ENCODE measurements at regions not wholly inside any gene's neighbourhood (a gene's known extent, or its start where the extent isn't known, plus 50 kb on each side); places are given as distances from the start of the nearest gene placed in this dataset.

DNA sequence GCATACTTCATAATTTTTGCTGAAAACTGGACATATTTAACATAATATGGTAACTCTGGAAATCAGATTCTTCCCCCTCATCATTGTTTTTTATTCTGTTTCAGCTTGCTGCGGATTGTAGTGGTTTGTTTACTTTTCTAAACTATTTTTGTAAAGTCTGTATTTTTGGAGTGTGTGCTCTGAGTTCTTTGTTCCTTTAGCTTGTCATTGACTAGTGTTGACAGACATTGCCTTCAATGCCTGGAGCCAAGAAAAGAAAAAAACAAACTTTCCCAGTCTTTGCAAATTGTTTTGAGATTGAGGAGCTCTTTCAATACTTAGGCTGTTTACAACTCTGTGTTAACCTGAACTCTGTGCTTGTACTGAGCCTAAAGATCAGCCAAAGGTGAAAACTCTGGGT is 137.3 kb upstream of the CEP126 start:
- H4K12ac ChIP-seq (ENCODE audit: low read depth, low read length): no peak overlapping the region
- WGBS (ENCODE audit: extremely low coverage, insufficient coverage, insufficient read length): no CpG with 5 or more reads among the region's 1 CpG
- no peak for DNase-seq

DNA sequence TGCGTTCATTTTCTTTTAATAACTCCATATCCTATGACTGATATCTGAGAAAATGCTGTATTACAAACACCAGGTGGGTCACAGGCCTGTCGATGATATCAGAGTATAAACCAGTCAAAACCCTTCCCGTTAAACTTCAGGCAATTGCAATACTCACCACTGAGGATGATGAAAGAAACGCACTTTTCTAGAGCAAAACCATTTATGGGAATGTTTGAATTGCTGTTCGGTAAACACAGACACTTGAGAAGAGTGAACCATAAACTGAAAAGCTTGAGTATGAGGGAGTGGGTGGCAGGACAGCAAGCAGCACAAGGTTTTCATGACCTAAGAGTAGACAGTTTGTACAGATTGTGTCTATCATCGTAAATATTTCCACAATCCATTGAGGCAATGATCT is 139.8 kb upstream of the CEP126 start:
- Histone ChIP-seq H3K14ac (ENCODE audit: low read length) (no peak overlapping the region), H2AK5ac (ENCODE audit: low read length) (no peak overlapping the region), H3K18ac (ENCODE audit: low read length) (no peak overlapping the region), H2BK12ac (ENCODE audit: low read length) (no peak overlapping the region), H3K23ac (ENCODE audit: low read length) (no peak overlapping the region), H3K4me2 (ENCODE audit: low read length) (no peak overlapping the region), H3K79me2 (ENCODE audit: control insufficient read depth, insufficient read depth, low read length, poor library complexity) (no peaks in the 10 kb centered on the region), H4K91ac (ENCODE audit: low read depth, low read length) (no peak overlapping the region), H3K4ac (ENCODE audit: low read depth, low read length) (no peak overlapping the region), H4K12ac (ENCODE audit: low read depth, low read length) (no peak overlapping the region), H3K9me3 (ENCODE audit: insufficient read depth, low read depth, low read length) (peaks cover 10% of the 10 kb centered on the region), H3K4me1 (ENCODE audit: control insufficient read depth in 1 of 2, insufficient read depth in 2 of 2, low read length in 2 of 2) (no peaks in the 10 kb centered on the region), H3K4me3 (ENCODE audit: low read depth, low read length) (no peak overlapping the region), H3K27ac (ENCODE audit: low read depth, low read length) (no peak overlapping the region), H2BK120ac (ENCODE audit: insufficient read depth, low read length, poor library complexity) (no peak overlapping the region), H2AFZ (ENCODE audit: insufficient read depth, low read length, poor library complexity) (no peak overlapping the region), H3K79me1 (ENCODE audit: low read length) (no peaks in the 10 kb centered on the region), H2BK5ac (ENCODE audit: low read depth, low read length, poor library complexity) (no peak overlapping the region), H3K36me3 (ENCODE audit: control insufficient read depth in 1 of 2, insufficient read depth in 2 of 2, low read length in 2 of 2) (no peaks in the 10 kb centered on the region), H3K9ac (ENCODE audit: low read length) (no peak overlapping the region), H4K8ac (ENCODE audit: low read depth, low read length) (no peak overlapping the region), H3K27me3 (ENCODE audit: insufficient read depth, low read length) (no peaks in the 10 kb centered on the region)
- DNase-seq: no peak
- no CpG with 5 or more reads among the region's 6 CpGs for WGBS (ENCODE audit: extremely low coverage, insufficient coverage, insufficient read length)

More for the DNA sequence above, 137.3 kb upstream of the CEP126 start:
- H3K4me2 ChIP-seq (ENCODE audit: low read length): no peak overlapping the region
- no peaks in the 10 kb centered on the region for H3K27me3 ChIP-seq (ENCODE audit: insufficient read depth, low read length)
- no peaks in the 10 kb centered on the region for H3K36me3 ChIP-seq (ENCODE audit: control insufficient read depth in 1 of 2, insufficient read depth in 2 of 2, low read length in 2 of 2)
- H4K8ac ChIP-seq (ENCODE audit: low read depth, low read length): no peak overlapping the region
- H2BK5ac ChIP-seq (ENCODE audit: low read depth, low read length, poor library complexity): no peak overlapping the region
- no peak overlapping the region for H4K91ac ChIP-seq (ENCODE audit: low read depth, low read length)
- no peak overlapping the region for H2AK5ac ChIP-seq (ENCODE audit: low read length)
- no peaks in the 10 kb centered on the region for H3K4me1 ChIP-seq (ENCODE audit: control insufficient read depth in 1 of 2, insufficient read depth in 2 of 2, low read length in 2 of 2)
- peaks cover 9% of the 10 kb centered on the region for H3K9me3 ChIP-seq (ENCODE audit: insufficient read depth, low read depth, low read length)
- no peak overlapping the region for H3K23ac ChIP-seq (ENCODE audit: low read length)
- H3K9ac ChIP-seq (ENCODE audit: low read length): no peak overlapping the region
- H3K79me2 ChIP-seq (ENCODE audit: control insufficient read depth, insufficient read depth, low read length, poor library complexity): no peaks in the 10 kb centered on the region
- H2AFZ ChIP-seq (ENCODE audit: insufficient read depth, low read length, poor library complexity): no peak overlapping the region
- no peak overlapping the region for H3K18ac ChIP-seq (ENCODE audit: low read length)
- H3K4me3 ChIP-seq (ENCODE audit: low read depth, low read length): no peak overlapping the region
- H2BK12ac ChIP-seq (ENCODE audit: low read length): no peak overlapping the region
- H3K4ac ChIP-seq (ENCODE audit: low read depth, low read length): no peak overlapping the region
- no peak overlapping the region for H3K27ac ChIP-seq (ENCODE audit: low read depth, low read length)
- no peak overlapping the region for H3K14ac ChIP-seq (ENCODE audit: low read length)
- H2BK120ac ChIP-seq (ENCODE audit: insufficient read depth, low read length, poor library complexity): no peak overlapping the region
- H3K79me1 ChIP-seq (ENCODE audit: low read length): no peaks in the 10 kb centered on the region

DNA sequence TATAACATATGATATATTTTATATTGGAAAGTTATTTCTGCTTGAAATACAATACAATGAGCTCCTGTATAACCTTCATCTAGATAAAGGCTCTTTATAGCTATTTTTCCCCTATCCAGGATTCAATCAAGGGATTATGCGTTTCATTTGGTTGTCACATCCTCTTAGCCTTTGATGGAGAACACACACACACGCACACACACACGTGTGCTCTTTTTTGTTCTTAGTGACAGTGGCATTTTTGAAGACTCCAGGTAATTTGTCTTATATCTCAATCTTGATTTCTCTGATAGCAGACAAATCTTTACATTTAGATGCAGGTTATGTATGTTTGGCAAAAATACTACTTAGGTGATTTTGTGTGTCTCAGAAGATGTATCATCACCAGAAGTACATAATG is 144.2 kb upstream of the CEP126 start:
- no peak overlapping the region for H3K27ac ChIP-seq (ENCODE audit: low read depth, low read length)
- WGBS (ENCODE audit: extremely low coverage, insufficient coverage, insufficient read length): no CpG with 5 or more reads among the region's 3 CpGs
- peaks cover 1% of the 10 kb centered on the region for H3K9me3 ChIP-seq (ENCODE audit: insufficient read depth, low read depth, low read length)
- no peak overlapping the region for H2AFZ ChIP-seq (ENCODE audit: insufficient read depth, low read length, poor library complexity)
- no peak overlapping the region for H4K12ac ChIP-seq (ENCODE audit: low read depth, low read length)
- H3K18ac ChIP-seq (ENCODE audit: low read length): no peak overlapping the region
- no peaks in the 10 kb centered on the region for H3K4me1 ChIP-seq (ENCODE audit: control insufficient read depth in 1 of 2, insufficient read depth in 2 of 2, low read length in 2 of 2)
- H3K79me2 ChIP-seq (ENCODE audit: control insufficient read depth, insufficient read depth, low read length, poor library complexity): no peaks in the 10 kb centered on the region
- H2BK5ac ChIP-seq (ENCODE audit: low read depth, low read length, poor library complexity): no peak overlapping the region
- no peak overlapping the region for H2BK120ac ChIP-seq (ENCODE audit: insufficient read depth, low read length, poor library complexity)
- no peak overlapping the region for H3K4me2 ChIP-seq (ENCODE audit: low read length)
- H2BK12ac ChIP-seq (ENCODE audit: low read length): no peak overlapping the region
- no peaks in the 10 kb centered on the region for H3K79me1 ChIP-seq (ENCODE audit: low read length)
- no peak overlapping the region for H3K4ac ChIP-seq (ENCODE audit: low read depth, low read length)
- no peak overlapping the region for H3K4me3 ChIP-seq (ENCODE audit: low read depth, low read length)
- no peak for DNase-seq
- no peak overlapping the region for H4K91ac ChIP-seq (ENCODE audit: low read depth, low read length)
- H2AK5ac ChIP-seq (ENCODE audit: low read length): no peak overlapping the region
- no peaks in the 10 kb centered on the region for H3K36me3 ChIP-seq (ENCODE audit: control insufficient read depth in 1 of 2, insufficient read depth in 2 of 2, low read length in 2 of 2)
- H3K27me3 ChIP-seq (ENCODE audit: insufficient read depth, low read length): no peaks in the 10 kb centered on the region
- no peak overlapping the region for H4K8ac ChIP-seq (ENCODE audit: low read depth, low read length)
- no peak overlapping the region for H3K23ac ChIP-seq (ENCODE audit: low read length)
- no peak overlapping the region for H3K9ac ChIP-seq (ENCODE audit: low read length)
- no peak overlapping the region for H3K14ac ChIP-seq (ENCODE audit: low read length)

DNA sequence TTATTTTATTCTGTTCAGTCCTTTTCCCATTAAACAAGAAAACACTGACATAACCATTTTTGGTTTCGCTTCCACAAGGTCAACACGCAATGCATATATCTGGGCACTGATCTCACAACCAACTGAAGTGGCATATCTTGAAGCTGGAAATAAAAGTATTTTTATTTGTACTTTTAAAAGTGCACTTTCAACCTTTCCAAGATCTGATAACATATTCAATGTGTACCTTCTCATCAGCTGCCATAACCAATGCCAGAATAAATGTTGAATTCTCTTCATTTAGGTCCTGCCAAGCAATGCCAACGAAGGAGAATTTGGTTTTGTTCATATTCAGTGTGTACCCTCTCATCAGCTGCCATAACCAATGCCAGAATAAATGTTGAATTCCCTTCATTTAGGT is 148.9 kb upstream of the CEP126 start:
- H2BK5ac ChIP-seq (ENCODE audit: low read depth, low read length, poor library complexity): no peak overlapping the region
- H3K4me2 ChIP-seq (ENCODE audit: low read length): no peak overlapping the region
- H3K9me3 ChIP-seq (ENCODE audit: insufficient read depth, low read depth, low read length): no peaks in the 10 kb centered on the region
- H4K12ac ChIP-seq (ENCODE audit: low read depth, low read length): no peak overlapping the region
- no peak overlapping the region for H3K18ac ChIP-seq (ENCODE audit: low read length)
- H3K27me3 ChIP-seq (ENCODE audit: insufficient read depth, low read length): no peaks in the 10 kb centered on the region
- H3K4ac ChIP-seq (ENCODE audit: low read depth, low read length): no peak overlapping the region
- H3K79me1 ChIP-seq (ENCODE audit: low read length): no peaks in the 10 kb centered on the region
- H3K79me2 ChIP-seq (ENCODE audit: control insufficient read depth, insufficient read depth, low read length, poor library complexity): no peaks in the 10 kb centered on the region
- H3K27ac ChIP-seq (ENCODE audit: low read depth, low read length): no peak overlapping the region
- no peak for DNase-seq
- H3K23ac ChIP-seq (ENCODE audit: low read length): no peak overlapping the region
- no peak overlapping the region for H2BK120ac ChIP-seq (ENCODE audit: insufficient read depth, low read length, poor library complexity)
- no peak overlapping the region for H4K8ac ChIP-seq (ENCODE audit: low read depth, low read length)
- H3K9ac ChIP-seq (ENCODE audit: low read length): no peak overlapping the region
- no peak overlapping the region for H2BK12ac ChIP-seq (ENCODE audit: low read length)
- H2AFZ ChIP-seq (ENCODE audit: insufficient read depth, low read length, poor library complexity): no peak overlapping the region
- no CpG with 5 or more reads among the region's 3 CpGs for WGBS (ENCODE audit: extremely low coverage, insufficient coverage, insufficient read length)
- H2AK5ac ChIP-seq (ENCODE audit: low read length): no peak overlapping the region
- H3K4me1 ChIP-seq (ENCODE audit: control insufficient read depth in 1 of 2, insufficient read depth in 2 of 2, low read length in 2 of 2): no peaks in the 10 kb centered on the region
- no peak overlapping the region for H3K4me3 ChIP-seq (ENCODE audit: low read depth, low read length)
- H3K14ac ChIP-seq (ENCODE audit: low read length): no peak overlapping the region
- H4K91ac ChIP-seq (ENCODE audit: low read depth, low read length): no peak overlapping the region
- H3K36me3 ChIP-seq (ENCODE audit: control insufficient read depth in 1 of 2, insufficient read depth in 2 of 2, low read length in 2 of 2): no peaks in the 10 kb centered on the region

Data from trophoblast cell (in vitro differentiated cells and primary cell).